H1 (cell line): ENCODE measurements at regions not wholly inside any gene's neighbourhood (a gene's known extent, or its start where the extent isn't known, plus 50 kb on each side); places are given as distances from the start of the nearest gene placed in this dataset.

Source experiments
- CTCF ChIA-PET: fragments of 300-600 bp; sonication (Branson Sonifier 250); formaldehyde crosslinking; loops from one replicate; lab custom pipeline; 2021; ENCODE audit not compliant: partially characterized antibody; lab: Charles Lee
- POLR2A ChIA-PET: fragments of 300-600 bp; sonication (Branson Sonifier 250); formaldehyde crosslinking; loops from one replicate; lab custom pipeline; 2021; ENCODE audit warnings: inconsistent platforms; ENCODE audit not compliant: partially characterized antibody; lab: Charles Lee
- DNase-seq, 2 experiments: peaks; one replicate each; pipeline versions ENCODE4 v3.0.0 to v3.0.0-alpha.2; 2010 to 2022; ENCODE audit warnings: low spot score in 2 of 2, low read depth in 1 of 2, mixed read lengths in 1 of 2
- FAIRE-seq: peaks from 2 replicates; lab custom pipeline; 2011; peaks lifted over from hg19 to GRCh38; lab: Jason Lieb, UNC
- H2AFZ ChIP-seq: 2 replicates; pipeline ENCODE4 v1.8.1; 2012; ENCODE audit warnings: low read length, inconsistent platforms
- H2AK5ac ChIP-seq: 2 replicates; pipeline ENCODE4 v1.6.1; 2013; ENCODE audit warnings: low read depth, low read length
- H2BK120ac ChIP-seq: replicated peaks from 2 replicates; pipeline ENCODE3; 2013; ENCODE audit warnings: low read depth, low read length, inconsistent platforms
- H2BK12ac ChIP-seq: 2 replicates; pipeline ENCODE4 v1.6.1; 2013; ENCODE audit warnings: low read depth, low read length
- H2BK15ac ChIP-seq: 2 replicates; pipeline ENCODE4 v1.6.1; 2013; ENCODE audit warnings: low read length
- H2BK20ac ChIP-seq: 2 replicates; pipeline ENCODE4 v1.6.1; 2013; ENCODE audit warnings: low read length
- H2BK5ac ChIP-seq: 2 replicates; pipeline ENCODE4 v1.6.1; 2013; ENCODE audit warnings: low read depth, low read length
- H3K14ac ChIP-seq: 2 replicates; pipeline ENCODE4 v1.6.1; 2013; ENCODE audit warnings: inconsistent platforms; ENCODE audit not compliant: insufficient read length
- H3K18ac ChIP-seq: 2 replicates; pipeline ENCODE4 v1.6.1; 2013; ENCODE audit warnings: low read length; ENCODE audit errors: extremely low read depth
- H3K23ac ChIP-seq: 2 replicates; pipeline ENCODE4 v1.6.1; 2013; ENCODE audit warnings: inconsistent platforms; ENCODE audit not compliant: insufficient read length
- H3K23me2 ChIP-seq: 2 replicates; pipeline ENCODE4 v1.6.1; 2013; ENCODE audit warnings: low read depth, low read length
- H3K27ac ChIP-seq: 2 replicates; pipeline ENCODE4 v1.6.1; 2011; ENCODE audit warnings: low read depth, low read length, inconsistent platforms
- H3K27me3 ChIP-seq, 4 experiments: replicated peaks in 1 of 4; 1 replicate in 1 of 4; 2 replicates in 3 of 4; pipeline versions ENCODE4 v1.6.1 to v1.8.1; 2011 to 2013; ENCODE audit warnings: low read length in 3 of 4, mild to moderate bottlenecking in 3 of 4, inconsistent platforms in 2 of 4, mixed read lengths in 2 of 4, moderate library complexity in 1 of 4; ENCODE audit not compliant: control insufficient read depth in 3 of 4, insufficient read depth in 3 of 4; ENCODE audit errors: extremely low read depth in 1 of 4
- H3K36me3 ChIP-seq, 4 experiments: 2 replicates each; pipeline versions ENCODE4 v1.6.1 to v1.8.1; 2011 to 2013; ENCODE audit warnings: mild to moderate bottlenecking in 4 of 4, low read length in 3 of 4, moderate library complexity in 2 of 4, control low read depth in 1 of 4, inconsistent platforms in 1 of 4; ENCODE audit not compliant: insufficient read depth in 4 of 4, control insufficient read depth in 2 of 4
- H3K4ac ChIP-seq: replicated peaks from 2 replicates; pipeline ENCODE3; 2013; ENCODE audit warnings: low read length, low read depth, mixed read lengths, inconsistent platforms; ENCODE audit not compliant: insufficient read length
- H3K4me1 ChIP-seq, 4 experiments: replicated peaks in 1 of 4; 1 replicate in 1 of 4; 2 replicates in 3 of 4; pipeline versions ENCODE4 v1.6.1 to v1.8.1; 2011 to 2013; ENCODE audit warnings: low read length in 3 of 4, inconsistent platforms in 2 of 4, mixed read lengths in 1 of 4; ENCODE audit not compliant: insufficient read depth in 4 of 4, control insufficient read depth in 3 of 4
- H3K4me2 ChIP-seq, 2 experiments: 2 replicates each; pipeline versions ENCODE4 v1.6.1 to v1.8.1; 2011 to 2013; ENCODE audit warnings: low read depth in 2 of 2, low read length in 2 of 2, control low read depth in 1 of 2, inconsistent platforms in 1 of 2, mild to moderate bottlenecking in 1 of 2; ENCODE audit not compliant: insufficient read depth in 1 of 2
- H3K4me3 ChIP-seq, 4 experiments: fragments of 200-600, 300-600 bp in 1 of 4; sonication (generic), shearing (Covaris generic), sonication (Bioruptor Twin) in 1 of 4; 2 replicates each; pipeline versions ENCODE4 v1.5.1 to v1.8.1; 2011 to 2016; ENCODE audit warnings: low read length in 4 of 4, low read depth in 3 of 4, control low read depth in 2 of 4, inconsistent platforms in 2 of 4, mild to moderate bottlenecking in 2 of 4, mixed read lengths in 1 of 4, moderate library complexity in 1 of 4; ENCODE audit not compliant: insufficient read depth in 2 of 4; ENCODE audit errors: extremely low read depth in 1 of 4
- H3K56ac ChIP-seq: replicated peaks from 2 replicates; pipeline ENCODE3; 2013; ENCODE audit warnings: low read depth, mild to moderate bottlenecking, mixed read lengths, low read length, inconsistent platforms; ENCODE audit not compliant: insufficient read length
- H3K79me1 ChIP-seq: 2 replicates; pipeline ENCODE4 v1.6.1; 2013; ENCODE audit warnings: low read depth, low read length, control low read depth
- H3K79me2 ChIP-seq, 2 experiments: 2 replicates each; pipeline versions ENCODE4 v1.6.1 to v1.8.1; 2012 to 2013; ENCODE audit warnings: low read length in 2 of 2, mild to moderate bottlenecking in 2 of 2, inconsistent platforms in 1 of 2; ENCODE audit not compliant: insufficient read depth in 2 of 2, control insufficient read depth in 1 of 2
- H3K9ac ChIP-seq, 4 experiments: replicated peaks in 1 of 4; 1 replicate in 1 of 4; 2 replicates in 3 of 4; pipeline versions ENCODE4 v1.6.1 to v1.8.1; 2011 to 2013; ENCODE audit warnings: low read depth in 3 of 4, low read length in 3 of 4, control low read depth in 2 of 4, mild to moderate bottlenecking in 2 of 4, moderate library complexity in 2 of 4, inconsistent platforms in 1 of 4; ENCODE audit errors: extremely low read depth in 1 of 4
- H3K9me3 ChIP-seq, 2 experiments: 2 replicates each; pipeline versions ENCODE4 v1.6.1 to v1.8.1; 2012 to 2013; ENCODE audit warnings: mild to moderate bottlenecking in 2 of 2, moderate library complexity in 2 of 2, control low read depth in 1 of 2, inconsistent platforms in 1 of 2, low read depth in 1 of 2, low read length in 1 of 2, mixed read lengths in 1 of 2; ENCODE audit not compliant: insufficient read depth in 2 of 2
- H4K20me1 ChIP-seq, 2 experiments: replicated peaks in 1 of 2; 2 replicates each; pipeline versions ENCODE3 to v1.8.1; 2011 to 2013; ENCODE audit warnings: inconsistent platforms in 2 of 2, low read length in 2 of 2, mild to moderate bottlenecking in 1 of 2; ENCODE audit not compliant: insufficient read depth in 2 of 2, control insufficient read depth in 1 of 2
- H4K5ac ChIP-seq: 2 replicates; pipeline ENCODE4 v1.6.1; 2013; ENCODE audit warnings: low read length, low read depth, mixed read lengths, inconsistent platforms; ENCODE audit not compliant: insufficient read length
- H4K8ac ChIP-seq: 2 replicates; pipeline ENCODE4 v1.8.0; 2013; ENCODE audit warnings: mild to moderate bottlenecking, moderate library complexity, low read length, inconsistent platforms; ENCODE audit not compliant: insufficient read depth; ENCODE audit errors: extremely low read depth
- H4K91ac ChIP-seq: replicated peaks from 2 replicates; pipeline ENCODE3; 2013; ENCODE audit warnings: low read length, mixed read lengths, inconsistent platforms; ENCODE audit not compliant: insufficient read length
- BRCA1 ChIP-seq: IDR thresholded peaks from 2 replicates; pipeline ENCODE4 v1.6.1; 2012; ENCODE audit warnings: low read depth, low read length, improper control_type of control experiment
- CREB1 ChIP-seq: IDR thresholded peaks from 2 replicates; pipeline ENCODE4 v1.6.1; 2012; ENCODE audit warnings: inconsistent platforms
- JUND ChIP-seq: IDR thresholded peaks from 2 replicates; pipeline ENCODE4 v1.6.1; 2011; ENCODE audit warnings: mild to moderate bottlenecking, improper control_type of control experiment, low read length
- WGBS, 2 experiments: shearing (Covaris generic) in 1 of 2; methylation state at CpG; one replicate each; pipeline versions ENCODE4 v1.1.6 to v1.1.7; 2013 to 2015; ENCODE audit warnings: low lambda C conversion rate in 2 of 2, mixed read lengths in 2 of 2, inconsistent platforms in 1 of 2, low coverage in 1 of 2, missing lambda C conversion rate in 1 of 2; ENCODE audit not compliant: insufficient replicate concordance in 2 of 2, insufficient coverage in 1 of 2, insufficient read length in 1 of 2; ENCODE audit errors: extremely low coverage in 1 of 2, missing lambda C conversion rate in 1 of 2; 5-methylcytosine and 5-hydroxymethylcytosine counted together
- TF ChIP-seq, protein P1 (sequence below): IDR thresholded peaks from 2 replicates; pipeline ENCODE4 v1.6.1; 2011; ENCODE audit warnings: low read depth, mild to moderate bottlenecking, low read length; ENCODE audit not compliant: insufficient read depth

DNA sequence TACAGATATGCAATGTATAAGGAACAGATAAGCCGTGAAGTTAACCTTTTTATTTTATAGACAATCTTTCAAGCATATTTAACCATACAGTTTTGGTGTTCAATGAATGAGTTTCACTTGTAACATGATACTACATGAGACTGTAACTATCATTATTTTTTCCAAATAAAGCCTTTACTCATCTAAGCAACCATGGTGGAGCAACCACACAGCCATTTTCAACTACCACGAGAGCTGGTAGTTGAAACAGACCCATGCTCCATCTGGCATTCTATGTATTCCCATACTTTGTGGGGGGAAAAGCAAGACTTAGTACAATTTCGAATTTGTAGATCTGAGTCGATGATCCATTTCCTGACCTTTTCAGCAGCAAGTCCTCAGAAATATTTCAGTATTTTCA is 159.3 kb upstream of the RND3 start:
- H3K23ac ChIP-seq = no peak overlapping the region
- no peaks in the 10 kb centered on the region for H3K79me1 ChIP-seq
- H3K36me3 ChIP-seq = no peaks in the 10 kb centered on the region
- H3K9ac ChIP-seq = no peak overlapping the region
- H3K27me3 ChIP-seq = no peaks in the 10 kb centered on the region
- no peak overlapping the region for H4K8ac ChIP-seq
- no peak overlapping the region for H2AK5ac ChIP-seq
- POLR2A ChIA-PET = interaction anchor here (1.0 kb wide), 1 partner anchor 177 kb away, joined by 3 read pairs; no protein-coding TSS in a partner anchor
- no peak overlapping the region for H3K4ac ChIP-seq
- peaks cover 0 to 5% (median 2%) of the 10 kb centered on the region in 4 experiments; a peak in 3 of 7 replicates for H3K4me1 ChIP-seq
- H3K4me2 ChIP-seq = no peak overlapping the region
- H2BK12ac ChIP-seq = no peak overlapping the region
- H4K20me1 ChIP-seq = no peaks in the 10 kb centered on the region
- no peaks in the 10 kb centered on the region for H3K9me3 ChIP-seq
- H3K27ac ChIP-seq = no peak overlapping the region
- 91% methylated on average over 4 of the region's 4 CpGs; no CpG with 5 or more reads in 1 of the 2 experiments for whole genome bisulfite sequencing, 2 experiments
- H3K14ac ChIP-seq = no peak overlapping the region
- H4K91ac ChIP-seq = no peak overlapping the region
- no peak overlapping the region for H3K18ac ChIP-seq
- no peak overlapping the region for H3K4me3 ChIP-seq
- no peak overlapping the region for H2BK5ac ChIP-seq
- DNase-seq (no peak), FAIRE-seq (no peak)
- no peak overlapping the region for H2BK20ac ChIP-seq
- H4K5ac ChIP-seq = no peak overlapping the region
- CTCF ChIA-PET = no interaction called here
- H3K23me2 ChIP-seq = no peaks in the 10 kb centered on the region
- H2AFZ ChIP-seq = no peak overlapping the region
- H2BK15ac ChIP-seq = no peak overlapping the region
- H3K56ac ChIP-seq = no peak overlapping the region
- H3K79me2 ChIP-seq = no peaks in the 10 kb centered on the region
- H2BK120ac ChIP-seq = no peak overlapping the region
- TF ChIP-seq CREB1 (no peak), JUND (no peak), BRCA1 (no peak)
- TF ChIP-seq, protein P1, sequence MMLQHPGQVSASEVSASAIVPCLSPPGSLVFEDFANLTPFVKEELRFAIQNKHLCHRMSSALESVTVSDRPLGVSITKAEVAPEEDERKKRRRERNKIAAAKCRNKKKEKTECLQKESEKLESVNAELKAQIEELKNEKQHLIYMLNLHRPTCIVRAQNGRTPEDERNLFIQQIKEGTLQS = no peak
